HK-2 (cell line): ENCODE measurements at regions not wholly inside any gene's neighbourhood (a gene's known extent, or its start where the extent isn't known, plus 50 kb on each side); places are given as distances from the start of the nearest gene placed in this dataset.
"Not testable (repeated sequence)": the region's sequence is repeated elsewhere in the genome, so short reads cannot be mapped to it uniquely, and the experiment has no call there.

Source experiments
- DNase-seq: peaks from one replicate; pipeline ENCODE4 v3.0.0-alpha.2; 2018; ENCODE audit not compliant: unreplicated experiment

DNA sequence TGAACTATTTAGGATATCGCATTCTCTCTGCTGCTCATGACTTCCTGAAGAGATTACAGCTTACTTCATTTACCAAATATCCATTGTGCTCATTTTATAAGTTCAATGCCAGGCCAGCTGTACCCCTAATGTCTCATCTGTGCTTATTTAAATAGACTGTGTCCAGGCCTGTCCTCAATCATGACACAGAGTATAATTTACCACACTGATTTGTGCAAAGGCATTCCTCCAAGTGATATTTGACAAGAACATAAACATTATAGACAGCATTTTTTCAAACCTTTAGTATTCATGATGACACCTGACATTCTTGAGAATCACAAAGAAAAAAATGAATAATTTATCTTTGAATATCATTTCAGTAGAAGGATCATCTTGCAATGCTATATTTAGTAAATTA lies 260.1 kb upstream of the SEMA3D start:
- DNase-seq: no peak

DNA sequence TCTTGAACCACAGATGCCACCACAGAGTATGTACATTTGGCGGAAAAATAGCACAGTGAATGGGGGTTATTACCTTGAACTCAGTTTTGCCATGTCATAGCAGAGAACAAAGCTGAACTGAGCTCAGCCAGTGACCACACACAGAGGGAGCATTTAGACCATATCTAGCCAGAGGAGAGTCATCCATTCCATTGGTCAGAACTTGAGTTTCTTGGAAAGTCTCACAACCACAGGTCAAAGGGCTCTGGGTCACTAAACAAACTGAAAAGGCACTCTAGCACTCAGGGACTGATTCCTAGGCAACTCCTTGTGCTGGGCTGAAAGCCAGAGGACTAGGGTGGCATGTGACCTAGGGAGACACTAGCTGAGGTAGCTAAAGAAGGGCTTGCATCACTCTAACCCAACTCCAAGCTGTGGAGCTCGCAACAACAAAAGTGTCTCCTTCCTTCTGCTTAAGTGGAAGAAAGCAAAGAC lies 239.7 kb upstream of the SEMA3D start:
- DNase-seq: no peak

DNA sequence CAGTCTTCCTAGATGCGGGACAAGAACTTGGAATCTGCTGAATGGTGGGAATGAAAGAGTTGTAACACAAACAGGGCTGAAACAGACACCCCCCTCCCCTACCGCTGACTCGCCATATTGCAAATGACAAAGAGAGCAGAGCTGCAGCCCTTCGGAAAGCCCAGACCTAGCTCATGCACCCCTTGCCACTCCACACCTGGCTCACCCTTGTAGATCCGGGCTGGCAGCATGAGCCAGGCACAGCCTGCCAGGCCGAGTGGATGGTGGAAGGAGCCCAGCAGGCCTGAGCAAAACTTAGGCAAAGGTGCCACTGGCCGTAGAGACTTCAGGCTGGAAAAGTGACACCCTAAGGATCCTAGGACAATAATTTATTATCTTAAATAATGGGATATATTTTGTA lies 237.4 kb upstream of the SEMA3D start:
- no peak for DNase-seq

DNA sequence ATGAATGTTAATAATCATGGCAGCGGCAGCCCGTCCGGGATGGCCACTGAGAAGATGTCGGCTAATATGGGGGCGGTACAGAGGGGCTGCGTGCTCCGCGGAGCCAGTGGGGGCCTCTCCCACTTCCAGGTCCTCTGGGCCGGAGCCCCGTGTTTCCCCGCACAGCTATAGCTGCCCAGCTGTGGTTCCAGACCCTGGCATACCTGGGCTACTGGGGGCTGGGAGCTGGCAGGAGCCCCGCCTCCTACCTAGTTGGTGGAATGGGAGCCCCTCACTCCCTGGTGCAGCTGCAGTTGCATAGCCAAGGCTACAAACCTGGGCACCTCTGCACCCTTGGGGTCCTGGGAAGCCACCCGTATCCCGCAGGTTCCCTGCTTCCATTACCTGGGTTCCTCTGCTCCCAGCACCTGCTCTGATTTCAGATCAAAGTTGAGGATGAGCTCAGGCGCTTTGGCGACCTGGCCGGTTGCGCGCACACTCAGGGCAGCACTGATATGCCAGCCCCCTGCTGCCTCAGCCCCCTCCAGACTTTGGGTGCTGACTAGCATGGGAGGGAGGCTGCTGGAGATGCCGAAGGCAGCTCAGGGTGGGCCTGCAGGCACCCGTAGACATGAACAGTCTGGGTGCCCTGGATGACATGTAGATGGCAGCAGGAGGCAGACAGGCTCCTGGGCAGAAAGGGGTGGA lies 236.5 kb upstream of the SEMA3D start:
- no peak for DNase-seq

DNA sequence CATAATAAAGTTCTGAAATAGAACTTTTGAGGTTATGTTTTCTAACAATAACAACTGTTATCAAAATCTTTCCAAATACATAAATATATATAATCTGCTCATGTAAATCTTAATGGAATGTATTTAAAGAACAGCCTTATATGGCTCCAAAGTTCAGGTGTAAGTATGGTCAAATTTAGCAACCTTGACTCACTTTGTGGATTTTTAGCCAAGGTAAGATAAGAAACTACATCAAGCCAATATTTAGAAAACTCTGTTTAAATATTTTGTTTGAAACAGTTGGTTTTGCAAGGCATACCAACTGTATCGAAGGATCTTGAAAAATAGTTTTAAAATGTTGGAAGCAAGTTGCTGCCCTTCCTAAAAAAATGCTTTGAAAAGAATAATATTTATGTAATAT lies 228.9 kb upstream of the SEMA3D start:
- DNase-seq: no peak

DNA sequence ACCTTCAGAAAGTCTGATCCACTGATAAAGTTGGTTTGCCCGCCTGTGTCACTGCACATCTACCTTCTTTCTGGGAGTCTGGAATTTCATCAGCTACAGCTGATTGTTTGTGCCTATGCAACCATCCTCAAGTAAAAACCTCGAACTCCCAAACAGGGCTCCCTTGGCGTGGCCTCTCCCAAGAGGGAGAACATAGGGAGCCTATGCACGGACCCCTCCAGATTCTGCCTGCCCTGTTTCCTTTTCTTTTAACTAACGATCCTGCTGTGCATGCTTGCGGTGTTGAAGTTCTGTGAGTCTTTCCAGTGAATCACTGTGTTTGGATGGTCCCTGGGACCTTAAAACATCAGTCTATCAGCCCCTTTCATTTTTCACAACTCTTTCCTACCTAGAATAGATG lies 226.9 kb upstream of the SEMA3D start:
- no peak for DNase-seq

DNA sequence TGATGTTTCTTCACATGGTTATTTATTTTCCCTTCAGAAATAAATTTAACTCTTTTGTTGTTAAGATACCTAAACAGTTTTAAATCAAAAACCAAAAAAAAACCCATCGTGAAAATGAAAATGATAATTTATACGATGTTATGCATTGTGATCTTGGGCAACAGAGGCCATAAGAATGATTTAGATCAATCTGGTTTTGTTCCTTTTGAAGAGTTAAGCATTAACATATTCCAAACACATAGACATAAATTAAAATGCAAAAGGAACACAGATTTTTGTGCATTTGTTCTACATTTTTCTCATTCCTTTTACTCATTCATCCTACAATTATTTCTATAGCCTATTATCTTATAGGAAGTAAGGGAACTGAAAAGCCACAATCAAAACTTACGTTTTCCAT lies 226.1 kb upstream of the SEMA3D start:
- DNase-seq: no peak

DNA sequence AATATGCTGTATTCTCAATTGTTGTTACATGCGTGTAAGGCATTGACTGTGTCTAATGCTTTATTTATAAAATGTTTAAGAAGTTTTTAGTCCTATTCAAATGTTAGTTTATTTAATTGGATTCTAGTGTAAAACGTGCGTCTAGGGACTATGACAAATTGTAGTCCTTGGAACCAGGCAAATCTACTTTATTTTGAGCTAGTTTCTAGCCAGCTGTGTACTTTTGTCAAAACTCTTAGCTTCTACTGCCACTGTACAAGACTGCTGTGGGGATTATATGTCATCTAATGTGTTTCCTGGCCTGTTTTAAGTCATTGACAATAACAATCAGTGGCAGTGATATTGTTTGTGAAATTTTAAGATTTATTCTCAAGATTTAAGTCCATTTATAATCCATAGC lies 220.5 kb upstream of the SEMA3D start:
- no peak for DNase-seq

DNA sequence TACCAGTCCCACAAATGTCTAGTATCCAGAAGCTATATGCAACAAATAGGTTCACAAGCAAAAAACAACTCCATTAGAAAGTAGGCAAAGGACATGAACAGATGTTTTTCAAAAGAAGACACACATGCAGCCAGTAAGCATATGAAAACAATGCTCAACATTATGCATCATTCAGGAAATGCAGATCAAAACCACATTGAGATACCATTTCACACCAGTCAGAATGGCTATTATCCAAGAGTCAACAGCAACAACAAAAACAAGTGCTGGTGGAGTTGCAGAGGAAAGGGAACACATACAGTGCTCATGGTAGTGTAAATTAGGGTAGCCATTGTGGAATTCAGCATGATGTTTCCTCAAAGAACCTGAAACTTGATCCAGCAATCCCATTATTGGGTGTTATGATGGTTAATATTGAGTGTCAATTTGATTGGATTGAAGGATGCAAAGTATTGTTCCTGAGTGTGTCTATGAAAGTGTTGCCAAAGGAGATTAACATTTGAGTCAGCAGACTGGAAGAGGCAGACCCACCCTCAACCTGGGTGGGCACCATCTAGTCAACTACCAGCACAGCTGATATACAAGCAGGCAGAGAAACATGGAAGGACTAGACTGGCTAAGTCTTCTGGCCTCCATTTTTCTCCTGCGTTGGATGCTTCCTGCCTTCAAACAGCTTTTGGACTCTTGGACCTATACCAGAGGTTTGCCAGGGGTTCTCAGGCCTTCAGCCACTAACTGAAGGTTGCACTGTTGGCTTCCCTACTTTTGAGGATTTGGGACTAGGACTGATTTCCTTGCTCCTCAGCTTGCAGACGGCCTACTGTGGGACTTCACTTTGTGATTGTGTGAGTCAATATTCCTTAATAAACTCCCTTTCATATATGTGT lies 218.4 kb upstream of the SEMA3D start:
- DNase-seq: no peak

DNA sequence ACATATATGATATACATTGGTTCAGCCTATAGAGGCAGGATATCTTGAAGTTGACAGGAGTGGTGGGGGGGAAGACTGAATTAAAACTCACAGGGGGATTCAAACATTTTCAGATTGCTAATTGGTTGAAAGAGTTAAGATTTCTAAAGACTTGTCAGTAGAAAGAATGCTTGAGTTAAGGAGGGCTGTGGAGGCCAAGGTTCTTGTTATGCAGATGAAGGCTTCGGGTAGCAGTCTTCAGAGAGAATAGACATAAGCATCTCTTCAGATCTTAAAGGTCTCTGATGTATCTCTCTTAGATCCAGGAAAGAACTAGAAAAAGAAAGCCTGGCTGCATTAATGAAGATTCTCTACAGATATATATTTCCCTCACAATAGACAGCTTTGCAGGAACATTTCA lies 209.8 kb upstream of the SEMA3D start:
- DNase-seq: no peak

DNA sequence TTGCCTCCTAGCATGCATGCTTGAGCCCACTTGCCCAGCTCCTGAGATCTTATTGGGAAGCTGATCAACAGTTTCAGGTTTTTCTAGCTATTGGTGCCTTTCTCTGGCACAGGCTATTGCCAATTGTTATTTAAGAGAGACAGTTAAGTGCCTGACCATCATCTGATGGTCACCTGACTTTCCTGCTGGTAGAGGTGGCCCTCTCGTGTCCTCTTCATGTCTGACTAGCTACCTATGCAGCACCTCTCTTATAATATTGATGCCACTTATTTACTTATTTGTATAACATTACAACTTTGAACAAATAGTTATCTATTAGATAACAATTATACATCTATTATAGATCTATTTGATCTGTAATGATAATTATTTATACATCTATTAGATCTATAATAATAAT lies 205.9 kb upstream of the SEMA3D start:
- DNase-seq: no peak

DNA sequence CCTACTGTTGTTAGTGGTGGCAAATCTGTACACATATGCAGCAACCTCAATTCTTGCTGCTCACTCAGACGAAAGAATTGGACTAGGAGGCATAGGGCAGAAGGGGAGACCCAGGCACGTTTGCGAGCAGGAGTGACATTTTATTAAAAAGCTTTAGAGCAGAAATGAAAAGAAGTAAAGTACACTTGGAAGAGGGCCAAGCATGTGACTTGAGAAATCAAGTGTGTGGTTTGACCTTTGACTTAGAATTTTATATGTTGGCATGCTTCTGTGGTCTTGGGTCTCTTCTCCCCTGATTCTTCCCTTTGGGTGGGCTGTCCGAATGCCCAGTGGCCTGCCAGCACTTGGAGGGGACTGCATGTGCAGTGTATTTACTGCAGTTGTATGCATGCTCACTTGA lies 205.5 kb upstream of the SEMA3D start:
- DNase-seq: no peak

DNA sequence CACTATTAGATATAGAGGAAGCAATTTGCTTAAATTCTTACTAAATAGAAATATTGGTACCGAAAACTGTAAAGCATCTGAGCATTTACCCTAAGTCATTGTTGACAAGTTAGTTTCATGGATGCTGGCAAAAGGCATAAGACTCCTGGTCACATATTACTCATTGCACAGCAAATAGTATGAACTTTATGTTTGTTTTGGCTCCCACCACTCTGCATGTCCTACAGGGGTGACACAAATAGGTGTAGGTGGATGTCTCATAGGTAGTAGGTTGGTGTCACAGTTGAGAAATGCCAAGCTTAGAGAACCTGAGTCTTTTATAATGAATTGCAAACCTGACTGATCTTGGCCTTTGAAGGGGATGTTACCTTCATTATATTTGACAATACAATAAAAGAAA lies 199.6 kb upstream of the SEMA3D start:
- DNase-seq: no peak

DNA sequence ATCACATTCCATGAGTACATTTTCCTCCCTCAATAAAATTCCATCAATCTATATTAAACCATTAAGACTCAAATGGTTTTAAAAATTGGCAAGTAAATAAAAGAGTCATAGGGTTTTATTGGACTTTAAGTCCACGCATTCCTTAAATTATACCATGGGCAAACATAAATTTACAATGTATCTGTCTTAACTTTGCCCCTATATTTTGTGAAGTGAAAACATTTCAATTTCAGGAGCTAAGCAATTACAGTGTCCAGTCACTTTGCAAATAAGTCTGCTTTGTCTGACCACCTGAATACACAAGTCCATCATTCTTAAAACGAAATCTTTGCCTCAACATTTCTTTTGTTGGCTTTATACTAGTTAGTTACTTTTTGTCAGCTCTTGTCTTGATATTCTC lies 197.5 kb upstream of the SEMA3D start:
- DNase-seq: no peak

DNA sequence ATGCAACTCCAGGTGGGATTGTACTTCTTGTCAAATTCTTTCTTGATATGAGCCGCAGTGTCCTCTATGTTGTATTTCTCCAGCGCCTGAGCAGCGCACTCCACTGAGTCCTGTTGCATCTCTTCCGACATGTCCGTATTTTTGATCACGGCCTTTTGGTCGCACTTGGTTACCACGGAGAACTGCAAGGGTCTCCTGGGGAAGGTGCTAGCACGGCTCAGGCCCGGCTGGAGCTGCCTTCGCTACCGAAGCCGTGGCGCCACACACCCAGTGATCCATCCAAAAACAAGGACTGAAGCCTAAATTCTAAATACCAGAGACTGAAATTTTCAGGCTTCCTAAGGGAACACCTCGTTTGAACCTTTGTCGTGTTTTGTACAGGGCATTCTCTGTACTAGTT lies 194.4 kb upstream of the SEMA3D start:
- DNase-seq: no peak

DNA sequence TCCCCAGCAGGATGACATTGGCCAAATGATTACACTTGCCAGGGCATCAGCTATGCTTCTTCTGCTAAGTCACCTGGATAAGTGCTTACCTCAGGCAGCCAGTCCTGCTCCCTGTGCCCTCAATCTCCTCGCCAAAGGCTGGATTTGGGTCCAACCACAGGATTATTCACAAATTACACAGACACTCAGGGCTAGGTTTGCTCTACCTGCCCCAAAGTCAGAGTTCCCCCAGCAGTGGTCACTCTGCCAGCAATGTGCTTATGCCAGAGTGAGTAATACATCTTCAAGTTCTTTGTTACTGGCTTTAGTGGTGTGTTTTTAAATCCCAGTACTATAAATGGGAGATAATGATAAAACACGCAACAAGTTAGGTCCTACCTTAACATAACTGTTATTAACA lies 189.7 kb upstream of the SEMA3D start:
- DNase-seq: no peak

DNA sequence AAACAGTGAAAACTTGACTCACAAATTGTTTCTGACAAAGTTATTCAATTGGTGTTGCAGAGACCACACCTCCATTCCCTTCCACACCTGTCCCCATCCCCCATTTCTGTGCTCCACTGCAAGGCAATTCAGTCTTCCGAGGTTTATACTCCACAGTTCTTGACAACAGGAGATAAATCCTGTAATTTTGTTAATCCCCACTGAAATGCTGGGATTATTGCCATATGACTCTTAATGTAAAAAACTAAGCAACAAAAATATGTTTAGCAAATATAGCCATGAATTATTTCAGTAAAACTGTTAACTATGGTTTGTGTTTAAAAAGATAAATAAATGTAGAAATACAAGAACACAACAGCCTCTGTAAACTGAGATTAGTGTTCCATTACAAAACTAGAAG lies 170.1 kb upstream of the SEMA3D start:
- DNase-seq: no peak

DNA sequence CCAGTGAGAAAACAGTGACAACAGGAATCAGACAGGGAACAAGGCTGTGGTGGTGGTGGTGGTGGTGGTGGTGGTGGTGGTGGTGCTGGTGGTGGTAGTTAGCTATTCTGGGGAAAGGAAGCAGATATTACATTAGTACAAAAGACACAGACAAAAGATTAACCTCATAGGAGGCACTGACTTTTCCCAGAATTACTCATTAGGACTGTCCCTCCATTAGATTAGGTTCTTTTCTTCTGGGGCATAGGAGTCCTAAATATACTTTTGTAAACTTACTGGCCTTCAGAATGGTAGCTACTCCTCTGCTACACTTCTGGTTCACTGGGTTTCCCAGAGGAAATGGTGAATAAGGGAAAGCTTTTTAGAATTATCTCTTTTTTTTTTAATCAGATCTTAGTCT lies 156.6 kb upstream of the SEMA3D start:
- no peak for DNase-seq

DNA sequence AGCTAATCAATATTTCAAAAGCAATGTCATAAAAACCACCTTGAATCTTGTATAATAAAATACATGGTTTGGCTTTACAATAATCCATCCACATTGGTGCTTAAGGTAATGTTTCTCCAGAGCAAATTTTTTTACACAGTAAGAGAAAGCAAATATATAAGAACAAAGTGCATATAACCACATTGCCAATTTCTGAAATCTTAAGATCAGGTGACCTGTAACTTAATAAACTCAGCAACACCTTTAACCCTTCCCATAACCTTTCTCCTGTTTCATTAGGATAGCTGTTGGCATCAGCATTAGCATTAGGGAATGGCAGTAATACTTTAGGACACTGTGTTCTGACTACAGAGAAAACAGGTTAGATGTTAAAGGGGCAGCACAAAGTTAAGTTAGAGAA lies 155.9 kb upstream of the SEMA3D start:
- no peak for DNase-seq

DNA sequence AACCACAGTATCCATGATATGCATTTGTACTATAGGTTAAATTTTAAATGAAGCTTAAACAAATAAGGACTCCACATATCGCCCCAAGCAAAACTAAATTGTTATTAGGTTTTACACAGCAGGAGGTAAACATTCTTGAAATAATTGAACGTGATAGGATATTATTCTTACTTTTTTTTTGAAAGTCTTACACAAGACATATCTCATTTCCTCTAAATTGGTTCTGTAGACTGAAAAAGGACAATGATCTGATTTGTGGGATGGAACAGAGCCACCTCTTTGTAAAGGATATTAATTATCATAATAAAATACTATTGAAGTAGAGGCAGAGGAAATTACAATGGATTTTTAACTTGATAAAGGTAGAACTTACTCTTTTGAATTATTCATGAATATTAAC lies 155.1 kb upstream of the SEMA3D start:
- DNase-seq: no peak

DNA sequence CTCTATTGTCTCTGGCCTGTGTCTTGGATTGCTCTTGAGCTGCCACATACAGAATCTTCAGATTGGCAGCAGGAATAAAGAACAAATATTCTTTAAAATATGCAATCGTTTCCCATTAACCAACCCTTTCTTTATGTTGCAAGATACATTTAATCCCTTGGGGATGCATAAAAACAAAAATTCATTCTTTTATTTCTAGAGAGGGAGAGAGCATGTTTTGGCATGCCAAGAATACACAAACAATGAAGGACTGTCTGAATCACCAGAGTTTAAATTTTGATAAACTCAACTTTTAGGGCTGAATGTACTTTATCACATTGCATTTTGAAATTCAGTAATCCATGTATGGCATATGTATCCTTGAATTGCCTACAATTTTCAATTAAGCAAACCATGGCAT lies 154.3 kb upstream of the SEMA3D start:
- no peak for DNase-seq

DNA sequence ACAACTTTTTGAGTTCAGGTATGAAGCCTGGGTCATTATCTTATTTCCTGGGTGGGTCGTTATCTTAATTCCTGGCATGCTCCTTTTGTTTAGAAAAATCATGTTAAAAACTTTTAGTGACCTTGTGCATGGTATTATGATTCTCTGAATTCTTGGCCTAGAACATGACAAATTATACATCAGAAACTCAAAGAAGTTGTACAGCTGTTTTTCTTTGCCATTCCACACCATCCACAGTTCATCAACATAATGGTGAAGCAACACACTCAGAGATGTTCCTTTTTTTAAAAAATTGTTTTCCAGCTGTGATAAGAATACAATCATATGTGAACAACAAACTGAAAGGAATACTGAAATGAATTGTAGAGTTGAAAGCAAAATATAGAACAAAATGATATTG lies 149.2 kb upstream of the SEMA3D start:
- no peak for DNase-seq

DNA sequence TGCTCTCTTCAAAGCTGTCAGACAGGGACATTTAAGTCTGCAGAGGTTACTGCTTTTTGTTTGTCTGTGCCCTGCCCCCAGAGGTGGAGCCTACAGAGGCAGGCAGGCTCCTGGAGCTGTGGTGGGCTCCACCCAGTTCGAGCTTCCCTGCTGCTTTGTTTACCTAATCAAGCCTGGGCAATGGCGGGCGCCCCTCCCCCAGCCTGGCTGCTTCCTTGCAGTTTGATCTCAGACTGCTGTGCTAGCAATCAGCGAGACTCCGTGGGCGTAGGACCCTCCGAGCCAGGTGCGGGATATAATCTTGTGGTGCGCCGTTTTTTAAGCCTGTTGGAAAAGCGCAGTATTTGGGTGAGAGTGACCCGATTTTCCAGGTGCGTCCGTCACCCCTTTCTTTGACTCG lies 148.3 kb upstream of the SEMA3D start:
- not testable (repeated sequence) for DNase-seq
